Stimulated activated CD4-positive, alpha-beta T cell treated with anti-CD3 and anti-CD28 coated beads, Interleukin-1b, Interleukin-23, amount 100 ng/mL, for 1 hour (primary cell): ENCODE measurements at regions not wholly inside any gene's neighbourhood (a gene's known extent, or its start where the extent isn't known, plus 50 kb on each side); places are given as distances from the start of the nearest gene placed in this dataset.

Source experiments
- DNase-seq, 2 donors: peaks; one replicate each; pipeline ENCODE4 v3.0.0-alpha.2; 2020; ENCODE audit warnings: low read depth in 2 of 2

DNA sequence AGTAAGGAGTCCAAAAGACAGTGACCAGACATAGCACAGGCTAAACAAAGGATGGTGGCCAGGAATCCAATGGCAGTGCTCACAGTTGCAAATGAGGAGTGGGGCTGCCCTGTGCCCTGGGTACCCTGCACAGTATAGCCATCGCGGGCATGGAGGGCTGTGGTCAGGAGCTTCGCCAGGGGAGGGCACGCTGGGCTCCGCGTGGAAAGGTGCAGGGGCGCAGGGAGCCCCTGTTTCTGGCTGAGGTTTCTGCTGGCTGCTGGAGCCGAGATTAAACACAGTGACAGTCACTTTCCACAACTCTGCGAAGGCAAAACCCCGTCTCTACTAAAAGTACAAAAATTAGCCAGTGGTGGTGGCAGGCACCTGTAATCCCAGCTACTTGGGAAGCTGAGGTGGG, 194.7 kb downstream of the GALR1 start:
- DNase-seq: no peak

DNA sequence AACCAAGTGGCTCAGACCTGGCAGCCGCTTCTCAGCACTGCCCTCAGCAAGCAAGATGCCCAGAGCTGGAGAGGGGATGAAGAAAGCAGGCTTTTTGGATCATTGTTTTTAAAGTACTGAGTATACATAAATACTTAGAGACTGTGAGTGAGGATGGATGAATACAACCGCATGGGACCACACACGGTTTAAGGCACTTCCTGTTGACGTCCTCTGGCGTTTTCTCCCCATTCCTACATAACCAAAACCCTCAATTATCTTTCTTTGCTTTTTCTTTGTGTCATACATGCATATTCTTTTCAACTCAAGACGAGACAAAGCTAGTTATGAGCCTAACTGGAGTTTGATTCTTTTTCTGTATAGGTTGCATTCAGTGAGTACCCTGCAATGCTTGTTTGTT, 198.4 kb downstream of the GALR1 start:
- no peak for DNase-seq

DNA sequence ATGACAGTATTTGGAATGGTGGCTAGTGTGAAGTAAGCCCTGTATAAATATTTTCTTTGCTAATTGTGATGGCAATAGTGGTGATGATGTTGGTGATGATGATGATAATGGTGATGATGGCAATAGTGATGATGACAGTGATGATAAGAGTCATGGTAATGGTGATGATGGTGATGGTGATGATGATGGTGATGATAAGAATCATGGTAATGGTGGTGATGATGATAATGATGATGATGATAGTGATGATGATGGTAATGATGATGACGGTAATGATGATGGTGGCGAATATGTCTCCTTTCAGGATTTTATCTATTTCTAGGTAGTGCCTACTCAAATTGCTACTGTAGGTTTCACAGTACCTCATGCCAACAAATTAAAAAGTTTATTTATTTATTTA, 205.4 kb downstream of the GALR1 start:
- DNase-seq: no peak

DNA sequence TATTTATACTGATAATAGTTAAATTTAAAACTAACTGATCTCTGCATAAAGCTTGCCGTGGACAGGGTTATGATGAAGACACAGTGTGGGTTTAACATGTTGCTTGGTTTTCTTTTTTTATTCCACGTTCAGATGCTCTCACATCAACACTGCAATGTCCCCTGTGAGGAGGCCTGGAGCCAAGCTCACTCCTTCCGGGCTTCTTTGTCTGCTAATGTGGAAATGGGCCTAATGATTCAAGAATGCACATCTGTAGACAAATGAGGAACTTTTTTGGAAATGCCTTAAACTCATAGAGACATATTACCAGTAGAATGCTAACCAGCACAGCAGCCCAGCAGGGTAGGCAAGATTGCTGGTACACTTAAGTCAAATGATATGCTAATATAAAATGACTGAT, 208.0 kb downstream of the GALR1 start:
- DNase-seq: no peak

DNA sequence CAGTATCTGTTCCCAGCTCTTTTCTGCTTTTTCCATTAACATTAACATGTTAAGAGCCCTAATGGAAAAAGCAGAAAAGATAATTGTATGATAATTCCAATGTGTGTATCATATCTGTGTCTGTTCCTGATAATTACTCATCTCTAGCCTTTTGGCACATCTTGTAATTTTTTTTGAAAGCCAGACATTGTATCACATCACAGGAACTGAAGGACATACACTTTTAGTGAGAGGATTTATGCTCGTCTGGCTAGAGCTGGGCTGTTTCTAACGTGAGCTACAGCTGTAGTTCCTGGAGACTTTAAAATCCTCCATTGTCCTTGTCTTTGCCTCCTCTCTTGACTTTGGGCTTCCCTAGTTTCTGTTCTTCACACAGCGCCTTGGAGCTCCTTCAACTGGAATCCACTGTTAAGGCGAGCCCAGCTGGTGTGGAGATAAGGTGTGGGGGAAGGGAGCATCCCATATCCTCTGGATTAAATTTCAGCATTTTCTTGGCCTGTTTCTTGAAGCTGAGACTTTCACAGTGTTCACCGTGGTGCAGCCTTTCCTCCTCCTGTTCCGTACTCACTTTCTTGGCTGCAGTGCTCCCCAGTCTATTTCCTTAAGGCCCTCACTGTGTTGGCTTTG, 211.5 kb downstream of the GALR1 start:
- DNase-seq: no peak

DNA sequence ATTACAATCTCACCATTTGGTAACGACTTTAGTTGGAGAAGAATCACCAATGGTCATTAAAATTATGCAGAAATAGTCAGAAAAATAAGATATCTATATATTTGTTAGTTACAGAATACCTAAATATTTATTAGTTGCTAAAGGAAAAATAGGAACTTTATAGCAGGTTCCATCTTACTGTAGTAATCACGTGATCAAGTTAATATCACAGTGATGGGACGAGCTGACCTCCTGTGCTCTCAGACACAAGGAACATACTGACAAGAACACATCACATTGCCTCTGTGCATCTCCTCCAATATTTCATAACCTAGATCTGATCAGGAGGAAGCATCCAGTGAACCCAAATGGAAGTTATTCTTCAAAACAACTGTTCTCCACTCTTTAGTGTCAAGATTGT, 215.3 kb downstream of the GALR1 start:
- DNase-seq: no peak

DNA sequence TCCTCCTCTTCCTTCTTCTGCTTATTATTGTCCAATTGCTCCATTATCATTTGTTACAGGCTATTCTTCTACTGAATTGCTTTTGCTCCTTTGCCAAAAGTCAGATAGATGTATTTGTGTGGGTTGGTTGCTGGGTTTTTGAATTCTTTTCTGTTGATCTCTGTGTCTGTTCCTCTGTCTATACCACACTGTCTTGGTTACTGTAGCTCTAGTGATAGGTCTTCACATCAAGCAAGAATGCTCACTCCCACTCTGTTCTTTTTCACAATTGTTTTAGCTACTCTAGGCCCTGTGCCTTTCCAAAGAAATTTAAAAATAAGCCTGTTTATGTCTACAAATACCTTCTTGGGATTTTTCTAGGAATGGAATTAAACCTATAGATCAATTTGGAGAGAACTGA, 217.2 kb downstream of the GALR1 start:
- DNase-seq: no peak

DNA sequence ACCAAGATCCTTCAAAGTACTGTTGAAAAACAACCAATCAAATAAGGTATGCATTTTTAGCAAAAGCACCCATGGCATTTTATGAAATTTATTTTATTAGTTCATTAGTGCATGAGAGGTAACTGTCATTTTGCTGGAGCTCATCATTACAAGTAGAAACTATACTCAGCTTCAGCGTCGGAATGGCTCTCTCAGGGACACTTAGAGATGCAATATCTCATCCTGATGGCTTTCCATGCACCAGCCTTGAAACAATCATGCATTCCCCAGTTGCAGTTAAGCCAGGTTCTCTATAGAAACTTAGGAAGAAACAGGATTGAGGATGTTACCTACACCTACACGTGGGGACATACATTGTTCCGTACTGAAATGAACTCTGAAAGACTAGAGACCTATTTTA, 219.5 kb downstream of the GALR1 start:
- DNase-seq: no peak

DNA sequence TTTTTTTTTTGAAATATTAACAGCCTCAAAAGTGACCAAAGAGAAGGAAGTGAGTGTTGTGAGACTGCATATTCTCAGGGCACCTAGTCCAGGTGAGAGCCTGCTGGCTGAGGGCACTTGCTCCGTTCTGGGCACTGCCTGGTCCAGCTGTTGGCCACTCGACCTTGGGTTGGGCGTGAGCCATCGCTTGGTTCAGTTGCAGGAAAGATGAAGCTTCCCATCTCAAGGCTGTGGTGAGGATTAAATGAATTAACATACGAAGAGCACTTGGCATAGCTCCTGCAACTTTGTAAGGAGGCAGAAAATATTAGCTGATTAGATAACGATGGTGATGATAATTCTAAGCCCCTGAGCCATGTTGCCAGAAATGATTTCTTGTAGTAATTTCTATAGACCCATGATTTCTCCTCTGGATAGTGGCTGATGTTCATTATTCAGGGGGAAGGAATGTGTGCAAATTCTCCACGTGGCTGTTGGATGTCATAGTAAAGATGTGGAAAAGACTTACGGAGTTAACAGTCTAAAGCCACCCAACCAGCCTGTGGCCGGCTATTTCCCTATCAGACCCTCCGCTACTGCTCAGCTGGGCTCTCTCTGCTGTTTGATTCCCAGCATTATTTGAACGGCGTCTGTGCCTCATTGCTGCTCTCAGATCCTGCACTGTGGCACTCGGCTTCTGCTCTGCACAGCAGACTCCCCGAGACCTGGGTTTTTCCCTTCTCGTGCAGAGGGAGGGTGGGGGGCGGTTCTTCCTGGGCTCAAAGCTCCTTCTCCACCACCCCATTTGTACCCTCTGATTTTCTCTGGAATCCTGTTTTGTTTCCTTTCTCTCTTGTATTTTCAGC, 221.1 kb downstream of the GALR1 start:
- DNase-seq: no peak

DNA sequence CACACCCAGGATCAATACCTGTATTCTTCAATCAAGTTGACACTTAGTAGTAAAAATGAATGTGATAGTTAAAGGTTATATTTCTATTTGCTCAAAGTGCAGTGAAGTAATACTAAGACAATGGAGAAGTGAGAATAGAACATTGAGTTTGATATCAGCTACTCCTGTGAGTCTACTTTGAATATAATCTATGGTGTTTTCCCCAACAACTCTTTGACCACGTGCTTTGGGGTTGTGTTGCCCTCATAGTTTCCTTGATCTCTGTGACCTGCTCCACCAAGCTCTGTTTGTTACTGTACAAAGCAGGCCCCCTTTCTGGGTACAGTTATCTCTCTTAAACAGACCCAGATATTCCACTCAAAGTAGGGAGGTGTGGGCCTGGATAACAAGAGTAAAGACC, 222.9 kb downstream of the GALR1 start:
- DNase-seq: no peak

DNA sequence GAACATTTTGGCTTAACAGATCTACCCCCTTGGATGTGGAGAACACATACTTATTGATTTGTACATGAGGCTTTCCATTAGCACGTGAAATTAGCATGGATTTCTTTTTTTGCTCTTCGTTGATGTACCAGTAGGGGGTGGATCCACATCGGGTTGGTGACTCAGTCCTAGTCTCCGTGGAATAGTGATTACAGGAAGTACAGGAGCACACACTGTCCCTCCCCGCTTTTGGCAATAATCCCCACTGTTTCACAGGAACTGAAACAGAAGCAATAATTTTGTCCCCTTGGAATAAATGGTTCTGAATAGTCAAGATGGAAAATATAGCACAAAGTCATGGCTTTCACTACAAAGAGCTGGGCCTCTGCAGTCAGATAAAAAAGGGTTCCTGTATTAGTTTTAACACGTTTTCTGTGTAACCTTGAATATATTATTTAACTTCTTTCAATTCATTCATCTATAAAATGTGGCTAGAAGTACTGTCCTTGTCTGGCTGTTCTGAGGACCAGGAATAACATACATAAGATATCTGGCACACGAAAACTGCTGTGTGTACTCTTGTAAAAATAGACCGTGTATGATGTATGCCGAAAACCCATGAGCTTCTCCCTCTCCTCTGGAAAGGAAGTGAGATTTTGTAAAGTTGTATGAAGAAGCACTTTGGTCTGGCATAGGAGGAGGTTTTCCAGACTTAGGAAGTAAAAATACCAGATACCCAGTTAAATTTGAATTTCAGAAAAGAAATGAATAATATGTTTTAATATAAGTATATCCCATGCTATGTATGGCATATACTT, 229.2 kb downstream of the GALR1 start:
- DNase-seq: no peak

DNA sequence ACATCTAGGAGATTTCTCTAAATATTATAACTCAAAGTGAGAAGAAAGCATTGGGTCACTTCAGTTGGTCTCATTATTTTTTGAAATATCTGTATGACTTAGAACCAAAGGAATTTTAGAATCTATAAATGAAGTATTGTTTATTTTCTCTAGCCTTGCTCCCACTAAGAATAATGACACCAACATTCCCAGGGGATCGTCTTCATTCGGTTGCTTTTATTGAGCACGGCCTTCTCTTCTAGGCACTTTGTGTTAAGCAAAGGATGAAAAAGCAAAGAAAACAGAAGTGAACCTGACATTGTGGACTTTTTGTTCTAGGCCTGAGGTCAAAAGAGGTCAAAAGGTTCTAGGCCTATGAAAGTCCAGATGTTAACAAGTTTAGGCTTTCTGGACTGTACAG, 231.9 kb downstream of the GALR1 start:
- DNase-seq: no peak

DNA sequence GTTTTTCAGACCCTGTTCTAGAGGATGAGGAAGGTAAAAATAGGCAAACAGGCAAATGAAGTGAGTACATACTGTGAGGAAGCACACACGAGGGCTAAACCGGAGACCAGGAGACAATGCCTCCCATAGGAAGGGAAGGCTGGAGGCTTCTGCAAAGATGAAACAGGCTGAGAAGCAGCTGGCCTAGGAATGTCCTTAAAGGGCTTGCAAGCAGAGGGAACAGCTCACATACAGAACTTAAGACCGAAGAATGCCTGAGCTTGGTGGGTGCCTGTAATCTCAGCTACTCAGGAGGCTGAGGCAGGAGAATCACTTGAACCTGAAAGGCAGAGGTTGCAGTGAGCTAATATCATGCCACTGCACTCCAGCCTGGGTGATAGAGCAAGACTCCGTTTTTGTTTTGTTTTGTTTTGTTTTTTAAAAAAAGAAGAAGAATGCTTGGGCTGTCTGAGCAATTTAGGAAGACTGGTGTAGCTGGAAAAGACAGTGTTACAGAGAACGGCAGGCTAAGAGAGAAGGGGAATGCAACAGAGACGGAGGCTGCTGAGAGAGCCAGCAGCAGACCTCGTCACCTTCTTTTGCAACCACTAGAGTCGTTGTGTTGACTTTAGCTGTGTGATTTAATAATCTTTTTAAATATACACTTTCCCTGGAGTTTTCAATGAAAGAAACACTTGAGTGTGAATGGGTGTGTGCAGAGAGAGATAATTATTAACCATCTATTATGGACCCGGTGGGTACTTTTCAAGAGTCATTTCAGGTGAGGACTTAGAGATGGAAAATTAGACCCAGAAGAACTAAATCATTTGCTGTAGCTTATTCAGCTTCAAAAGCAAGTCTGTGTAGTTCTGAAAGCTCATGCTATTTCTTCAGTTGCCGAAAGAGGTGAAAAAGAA, 232.8 kb downstream of the GALR1 start:
- DNase-seq: no peak

DNA sequence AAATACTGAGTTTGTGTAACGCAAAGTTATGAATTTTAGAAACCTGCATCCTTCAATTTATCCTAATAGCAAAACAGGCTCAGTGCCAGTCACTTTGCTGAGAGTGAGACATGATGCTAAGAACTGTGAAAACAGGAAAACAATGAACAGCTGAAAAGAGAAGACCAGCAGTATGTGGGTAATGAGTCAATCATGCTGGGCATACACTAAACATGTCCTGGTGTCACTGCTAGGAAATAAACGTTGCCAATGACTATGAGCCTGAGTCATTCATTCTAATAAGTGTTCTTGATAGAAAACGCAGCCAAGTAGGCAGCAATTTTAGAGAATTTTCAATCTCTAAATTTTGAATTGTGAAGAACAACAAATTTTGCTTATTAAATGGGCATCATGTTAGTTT, 237.3 kb downstream of the GALR1 start:
- DNase-seq: no peak

DNA sequence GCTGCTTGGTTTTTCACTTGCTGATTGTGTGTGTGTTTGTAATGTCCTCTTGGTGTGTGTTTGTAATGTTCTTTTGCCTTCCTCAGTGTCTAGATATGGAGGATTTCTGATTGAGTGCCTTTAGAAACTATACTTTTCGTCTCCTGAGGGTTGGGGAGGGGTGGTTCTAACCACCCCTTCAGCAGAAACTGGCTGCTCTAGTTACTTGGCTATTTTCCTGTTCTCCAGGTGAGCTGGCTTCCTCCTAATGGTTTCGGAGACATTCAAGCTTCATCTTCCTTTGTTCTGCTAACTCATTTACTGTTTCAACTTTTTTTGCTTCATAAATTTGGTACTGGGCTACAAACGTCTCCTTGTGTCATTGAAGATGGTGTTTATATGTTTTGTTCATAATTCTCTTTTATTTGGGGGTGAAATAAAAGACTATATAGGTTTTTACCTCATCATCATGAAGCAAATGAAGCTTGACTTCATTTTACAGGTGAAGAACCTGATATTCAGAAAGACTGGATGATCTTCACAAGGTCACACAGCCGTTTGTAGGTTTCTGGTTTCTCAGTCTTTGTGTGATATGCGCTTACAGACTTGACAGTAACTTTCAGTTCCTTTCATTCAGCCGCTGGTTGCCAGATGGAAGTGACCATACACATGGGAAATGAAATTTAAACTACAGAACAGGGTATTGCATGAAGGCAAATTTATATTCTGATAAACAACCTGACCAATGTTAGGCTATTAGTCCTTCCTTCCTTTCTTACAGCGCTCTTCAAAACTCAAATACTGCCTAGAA, 238.5 kb downstream of the GALR1 start:
- no peak for DNase-seq

DNA sequence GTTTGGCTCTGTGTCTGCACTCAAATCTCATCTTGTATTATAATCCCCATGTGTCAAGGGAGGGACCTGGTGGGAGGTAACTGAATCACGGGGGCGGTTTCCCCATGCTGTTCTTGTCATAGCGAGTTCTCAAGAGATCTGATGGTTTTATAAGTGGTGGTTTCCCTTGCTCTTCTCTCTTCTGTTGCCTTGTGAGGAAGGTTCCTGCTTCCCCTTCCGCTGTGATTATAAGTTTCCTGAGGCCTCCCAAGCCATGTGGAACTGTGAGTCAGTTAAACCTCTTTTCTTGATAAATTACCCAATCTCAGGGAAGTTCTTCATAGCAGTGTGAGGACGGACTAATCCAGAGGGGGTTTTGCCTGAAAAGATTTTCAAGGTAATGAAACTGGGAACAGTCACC, 245.4 kb downstream of the GALR1 start:
- no peak for DNase-seq

DNA sequence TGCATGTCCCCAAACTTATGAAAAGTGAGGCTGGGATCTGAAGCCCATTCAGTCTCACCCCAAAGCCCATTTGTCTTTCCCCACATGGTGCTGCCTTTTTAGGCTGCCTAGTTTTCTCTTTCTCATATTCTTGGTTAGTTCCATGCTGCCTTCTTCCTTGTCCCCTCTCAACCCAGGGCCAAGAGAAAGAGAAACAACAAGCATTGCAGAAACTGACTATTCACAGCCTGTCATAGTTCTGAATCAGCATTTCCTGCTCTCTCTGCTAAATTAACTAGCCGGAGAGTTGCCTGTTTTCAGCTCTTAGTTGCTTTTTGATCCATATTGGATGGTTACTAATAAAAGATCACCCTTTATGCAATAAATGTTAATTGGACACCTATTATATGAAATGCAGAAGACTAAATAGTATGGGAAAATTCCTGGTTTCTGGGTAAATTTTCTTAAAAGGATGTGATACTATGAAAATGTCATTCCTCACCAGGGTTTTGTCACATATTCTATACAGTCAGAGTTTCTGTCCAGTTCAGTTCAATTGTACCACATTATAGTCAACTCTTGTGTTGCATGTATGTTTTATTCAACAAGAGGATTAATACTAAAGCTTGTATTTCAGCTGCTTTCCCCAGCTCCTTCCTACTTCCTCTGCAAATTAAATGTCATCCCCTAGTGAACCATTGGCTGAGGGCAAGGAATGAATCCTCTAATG, 246.5 kb downstream of the GALR1 start:
- no peak for DNase-seq

DNA sequence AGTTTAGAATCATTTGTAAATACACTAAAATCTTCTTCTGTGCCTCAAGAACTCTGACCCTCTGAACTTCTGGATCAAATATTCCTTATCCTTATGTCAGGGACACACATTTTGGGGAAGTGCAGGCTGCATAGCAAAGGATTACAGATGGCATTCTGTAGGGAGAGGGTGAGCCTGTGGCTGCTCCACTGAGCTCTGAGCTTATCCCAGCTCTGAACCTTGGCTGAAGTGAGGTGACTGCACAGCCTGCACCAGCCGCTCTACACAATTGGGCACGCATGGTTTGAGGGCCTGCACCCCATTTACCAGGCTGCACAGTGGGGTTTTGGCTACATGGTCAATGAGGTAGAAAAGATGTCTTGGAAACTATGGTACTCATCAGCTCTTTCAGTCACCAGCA, 251.6 kb downstream of the GALR1 start:
- no peak for DNase-seq

DNA sequence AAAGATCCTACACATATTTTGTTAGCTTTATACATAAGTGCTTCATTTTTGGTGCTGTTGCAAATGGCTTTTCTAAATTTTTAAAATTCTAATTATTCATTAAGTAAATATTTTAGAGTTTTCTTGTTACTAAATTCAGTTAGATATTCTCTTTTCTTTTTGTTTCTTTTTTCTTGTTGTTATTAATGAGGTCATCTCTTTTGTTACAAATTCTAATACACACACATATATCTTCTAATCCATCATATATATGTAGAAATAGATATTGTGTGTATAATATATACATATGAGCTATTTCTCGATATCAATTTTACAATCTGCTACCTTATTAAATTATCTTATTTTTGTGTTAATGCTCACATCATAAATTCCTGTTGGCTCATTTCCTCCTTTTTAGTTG, 255.9 kb downstream of the GALR1 start:
- no peak for DNase-seq

DNA sequence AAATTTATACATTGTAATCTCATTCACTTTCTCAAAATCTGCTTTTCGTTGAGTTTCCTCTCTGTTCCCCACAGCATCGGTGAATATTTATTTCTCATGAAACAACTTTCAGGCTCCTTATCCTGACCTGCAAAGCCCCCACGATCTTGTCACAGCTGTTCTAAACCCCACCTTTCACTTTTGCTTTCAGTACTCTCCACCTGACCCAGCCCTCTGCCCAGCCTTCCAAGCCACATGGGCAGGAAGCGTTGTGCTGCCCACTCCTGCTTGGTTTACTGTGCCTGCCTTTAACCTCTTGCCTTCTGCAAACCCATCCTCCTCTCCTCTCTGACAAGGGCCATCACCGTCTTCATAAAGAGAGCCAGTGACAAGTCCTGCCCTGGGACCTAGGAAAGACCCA, 262.5 kb downstream of the GALR1 start:
- no peak for DNase-seq
